Retinal pigment epithelial cell (primary cell): ENCODE measurements at regions not wholly inside any gene's neighbourhood (a gene's known extent, or its start where the extent isn't known, plus 50 kb on each side); places are given as distances from the start of the nearest gene placed in this dataset.
A peak's percentile ranks its signal among the peaks of the same experiment; 100 is the strongest.

ENCODE experiments used
- DNase-seq: peaks from one replicate; pipeline ENCODE4 v3.0.0-alpha.2; 2010; ENCODE audit warnings: low read depth
- H3K4me3 ChIP-seq: 2 replicates; pipeline ENCODE4 v1.5.1; 2011; ENCODE audit warnings: mild to moderate bottlenecking, low read length, control low read depth, moderate library complexity
- CTCF ChIP-seq: conservative IDR thresholded peaks from 2 replicates; pipeline ENCODE4 v1.5.1; 2011; ENCODE audit warnings: low read depth, low read length, control low read depth, inconsistent platforms

- no peak for DNase-seq
- H3K4me3 ChIP-seq, result no peak overlapping the region
These were observed 76.1 kb upstream of the NAA20 start for GRCh38 chr20:19940988-19941460.

GRCh38 chr20:19942611-19943010, 74.6 kb upstream of the NAA20 start:
- no peak for DNase-seq
- H3K4me3 ChIP-seq, result no peak overlapping the region
- TF ChIP-seq CTCF, result no peak

More at GRCh38 chr20:19940988-19941460, 76.1 kb upstream of the NAA20 start:
- no peak for TF ChIP-seq CTCF

GRCh38 chr20:19943061-19943521, 74.1 kb upstream of the NAA20 start:
- DNase-seq, result no peak
- TF ChIP-seq CTCF, result no peak
- H3K4me3 ChIP-seq, result no peak overlapping the region

GRCh38 chr20:19944772-19945459, 72.2 kb upstream of the NAA20 start:
- no peak overlapping the region for H3K4me3 ChIP-seq
- peak; percentile 24 for DNase-seq
- TF ChIP-seq CTCF, result no peak

GRCh38 chr20:19945732-19946670, 71.2 kb upstream of the NAA20 start:
- TF ChIP-seq CTCF, result no peak
- no peak overlapping the region for H3K4me3 ChIP-seq
- no peak for DNase-seq

- TF ChIP-seq CTCF, result no peak
These were observed 69.4 kb upstream of the NAA20 start for GRCh38 chr20:19947611-19948264.

More at GRCh38 chr20:19947611-19948264, 69.4 kb upstream of the NAA20 start:
- H3K4me3 ChIP-seq, result no peak overlapping the region
- DNase-seq, result no peak
